Thyroid gland (tissue), 4 donors: ENCODE measurements at regions not wholly inside any gene's neighbourhood (a gene's known extent, or its start where the extent isn't known, plus 50 kb on each side); places are given as distances from the start of the nearest gene placed in this dataset. TPM values are rescaled to one million over a fixed set of nuclear protein-coding genes. Genes with fewer than 3 reads are reported as not detected.

Experiments used
- DNase-seq, 2 donors: peaks; one replicate each; pipeline ENCODE4 v3.0.0-alpha.2; 2019
- H3K27ac ChIP-seq, 3 donors: fragments of 200-600 bp; sonication (generic); 1 replicate in 2 of 3; 2 replicates in 1 of 3; pipeline ENCODE4 v1.5.1; 2016 to 2019; ENCODE audit warnings: mild to moderate bottlenecking in 1 of 3, moderate library complexity in 1 of 3
- H3K27me3 ChIP-seq: fragments of 200-600 bp; sonication (generic); one replicate; pipeline ENCODE4 v1.5.1; 2019
- H3K36me3 ChIP-seq, 2 donors: fragments of 200-600 bp; sonication (generic); one replicate each; pipeline ENCODE4 v1.5.1; 2016 to 2019
- H3K4me1 ChIP-seq, 2 donors: fragments of 200-600 bp; sonication (generic); one replicate each; pipeline ENCODE4 v1.5.1; 2017 to 2019
- H3K4me3 ChIP-seq, 3 donors: fragments of 200-600 bp; sonication (generic); replicated peaks in 1 of 3; 1 replicate in 2 of 3; 2 replicates in 1 of 3; pipeline ENCODE4 v1.5.1; 2016; ENCODE audit warnings: mild to moderate bottlenecking in 1 of 3
- H3K9me3 ChIP-seq: fragments of 200-600 bp; sonication (generic); one replicate; pipeline ENCODE4 v1.5.1; 2017
- CTCF ChIP-seq, 6 experiments: fragments of 200-600 bp in 3 of 6; fragments of 450-650 bp in 3 of 6; sonication (generic) in 3 of 6; IDR thresholded peaks; one replicate each; pipeline ENCODE4 v1.5.1; 2016 to 2019; ENCODE audit warnings: antibody characterized with exemption in 6 of 6, mild to moderate bottlenecking in 2 of 6, inconsistent platforms in 1 of 6, moderate library complexity in 1 of 6
- POLR2A ChIP-seq, 2 donors: fragments of 450-650 bp; IDR thresholded peaks; one replicate each; pipeline ENCODE4 v1.6.1; 2017; ENCODE audit warnings: antibody characterized with exemption in 2 of 2, mild to moderate bottlenecking in 2 of 2, moderate library complexity in 1 of 2
- WGBS, 2 donors: methylation state at CpG; one replicate each; pipeline ENCODE4 v1.1.5; 2017; 5-methylcytosine and 5-hydroxymethylcytosine counted together
- intact Hi-C: fragments of 100-400 bp; cut with DNase I; formaldehyde crosslinking; loops from one replicate; pipeline ENCODE4 v1.15.1; 2023
- microRNA-seq: library from miRNA; unstranded; fragments of <30 nt; microRNA quantifications from one replicate; pipeline ENCODE4, GENCODE V29; 2016

GRCh38 chr5:82330530-82331270 lies 52.5 kb upstream of the RPS23 start:
- Histone ChIP-seq H3K4me3 (no peak overlapping the region), H3K9me3 (no peaks in the 10 kb centered on the region), H3K27me3 (no peaks in the 10 kb centered on the region), H3K4me1 (no peaks in the 10 kb centered on the region), H3K36me3 (no peaks in the 10 kb centered on the region), H3K27ac (no peak overlapping the region)
- 75 to 86% methylated on average over 3 of the region's 3 CpGs for WGBS, 2 donors
- TF ChIP-seq POLR2A (IDR thresholded peaks at IDR 0.05) (no peak), CTCF (IDR thresholded peaks at IDR 0.05) (no peak)
- DNase-seq = no peak
- intact Hi-C loops = no loop called here

GRCh38 chr5:82329393-82329792 lies 51.2 kb upstream of the RPS23 start:
- Histone ChIP-seq H3K4me3 (no peak overlapping the region), H3K27me3 (no peaks in the 10 kb centered on the region), H3K4me1 (no peaks in the 10 kb centered on the region), H3K9me3 (no peaks in the 10 kb centered on the region), H3K36me3 (no peaks in the 10 kb centered on the region), H3K27ac (no peak overlapping the region)
- intact Hi-C loops = no loop called here
- DNase-seq = no peak
- no peak for TF ChIP-seq CTCF (IDR thresholded peaks at IDR 0.05)
- no peak for TF ChIP-seq POLR2A (IDR thresholded peaks at IDR 0.05)
- WGBS, 2 donors = 95 to 98% methylated on average over 6 of the region's 6 CpGs

Small RNA genes in the stretch of these regions (microRNA-seq; reads per million reads assigned to microRNA genes)
- gene MIR3977 = not detected
